DOHH2 (cell line): ENCODE measurements at regions not wholly inside any gene's neighbourhood (a gene's known extent, or its start where the extent isn't known, plus 50 kb on each side); places are given as distances from the start of the nearest gene placed in this dataset.

Experiments used
- EZH2phosphoT487 ChIP-seq: fragments of 200-600 bp; sonication (generic); IDR thresholded peaks from 2 replicates; pipeline ENCODE4 v1.6.1; 2017; ENCODE audit warnings: borderline replicate concordance, mild to moderate bottlenecking, antibody characterized with exemption, low read length, moderate library complexity, mixed read lengths
- TF ChIP-seq, protein P1 (sequence below): fragments of 200-600 bp; sonication (generic); IDR thresholded peaks from one replicate; pipeline ENCODE4 v1.5.1; 2014; ENCODE audit warnings: antibody characterized with exemption, mild to moderate bottlenecking, low read depth, low read length; ENCODE audit not compliant: poor library complexity, severe bottlenecking

- TF ChIP-seq, protein P1, sequence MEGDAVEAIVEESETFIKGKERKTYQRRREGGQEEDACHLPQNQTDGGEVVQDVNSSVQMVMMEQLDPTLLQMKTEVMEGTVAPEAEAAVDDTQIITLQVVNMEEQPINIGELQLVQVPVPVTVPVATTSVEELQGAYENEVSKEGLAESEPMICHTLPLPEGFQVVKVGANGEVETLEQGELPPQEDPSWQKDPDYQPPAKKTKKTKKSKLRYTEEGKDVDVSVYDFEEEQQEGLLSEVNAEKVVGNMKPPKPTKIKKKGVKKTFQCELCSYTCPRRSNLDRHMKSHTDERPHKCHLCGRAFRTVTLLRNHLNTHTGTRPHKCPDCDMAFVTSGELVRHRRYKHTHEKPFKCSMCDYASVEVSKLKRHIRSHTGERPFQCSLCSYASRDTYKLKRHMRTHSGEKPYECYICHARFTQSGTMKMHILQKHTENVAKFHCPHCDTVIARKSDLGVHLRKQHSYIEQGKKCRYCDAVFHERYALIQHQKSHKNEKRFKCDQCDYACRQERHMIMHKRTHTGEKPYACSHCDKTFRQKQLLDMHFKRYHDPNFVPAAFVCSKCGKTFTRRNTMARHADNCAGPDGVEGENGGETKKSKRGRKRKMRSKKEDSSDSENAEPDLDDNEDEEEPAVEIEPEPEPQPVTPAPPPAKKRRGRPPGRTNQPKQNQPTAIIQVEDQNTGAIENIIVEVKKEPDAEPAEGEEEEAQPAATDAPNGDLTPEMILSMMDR: no peak
- no peak for TF ChIP-seq EZH2phosphoT487
Measured at GRCh38 chr12:129971721-129972120, 67.9 kb upstream of the TMEM132D start.
